ENCODE measurements at regions not wholly inside any gene's neighbourhood (a gene's known extent, or its start where the extent isn't known, plus 50 kb on each side); places are given as distances from the start of the nearest gene placed in this dataset.

GRCh38 chr4:90057091-90057490, 70.1 kb upstream of the CCSER1 start:
- no peak for TF ChIP-seq CTCF (IDR thresholded peaks at IDR 0.05)
- TF ChIP-seq POLR2AphosphoS5 (IDR thresholded peaks at IDR 0.05) = no peak
